ENCODE measurements at regions not wholly inside any gene's neighbourhood (a gene's known extent, or its start where the extent isn't known, plus 50 kb on each side); places are given as distances from the start of the nearest gene placed in this dataset.

GRCh38 chr15:95590533-95591044, 739.9 kb upstream of the NR2F2 start:
- no peaks in the 10 kb centered on the region for H3K36me3 ChIP-seq
- H3K4me1 ChIP-seq: no peaks in the 10 kb centered on the region
- no peak for DNase-seq (ENCODE audit: low spot score in 2 of 2)
- H3K27me3 ChIP-seq: no peaks in the 10 kb centered on the region
- H3K9me3 ChIP-seq: no peaks in the 10 kb centered on the region
- no peak overlapping the region for H3K4me3 ChIP-seq
- no peak overlapping the region for H3K27ac ChIP-seq
- 79% methylated on average over 5 of the region's 5 CpGs for WGBS
- no peak for TF ChIP-seq CTCF (IDR thresholded peaks at IDR 0.05)
- no peak for TF ChIP-seq POLR2AphosphoS5 (IDR thresholded peaks at IDR 0.05)
- TF ChIP-seq POLR2A (IDR thresholded peaks at IDR 0.05): no peak
- no peak for TF ChIP-seq EP300 (IDR thresholded peaks at IDR 0.05)

GRCh38 chr15:95591270-95591669, 739.2 kb upstream of the NR2F2 start:
- Histone ChIP-seq H3K27ac (no peak overlapping the region), H3K4me3 (no peak overlapping the region), H3K9me3 (no peaks in the 10 kb centered on the region), H3K4me1 (no peaks in the 10 kb centered on the region), H3K36me3 (no peaks in the 10 kb centered on the region), H3K27me3 (no peaks in the 10 kb centered on the region)
- 87% methylated on average over 5 of the region's 5 CpGs for WGBS
- TF ChIP-seq POLR2A (IDR thresholded peaks at IDR 0.05): no peak
- no peak for TF ChIP-seq EP300 (IDR thresholded peaks at IDR 0.05)
- no peak for TF ChIP-seq POLR2AphosphoS5 (IDR thresholded peaks at IDR 0.05)
- no peak for TF ChIP-seq CTCF (IDR thresholded peaks at IDR 0.05)
- DNase-seq (ENCODE audit: low spot score in 2 of 2): no peak

GRCh38 chr15:95591886-95592285, 738.6 kb upstream of the NR2F2 start:
- DNase-seq (ENCODE audit: low spot score in 2 of 2): no peak
- Histone ChIP-seq H3K4me3 (no peak overlapping the region), H3K4me1 (no peaks in the 10 kb centered on the region), H3K36me3 (no peaks in the 10 kb centered on the region), H3K27ac (no peak overlapping the region), H3K27me3 (no peaks in the 10 kb centered on the region), H3K9me3 (no peaks in the 10 kb centered on the region)
- WGBS: 73% methylated on average over 3 of the region's 3 CpGs
- TF ChIP-seq CTCF (IDR thresholded peaks at IDR 0.05) (no peak), EP300 (IDR thresholded peaks at IDR 0.05) (no peak), POLR2AphosphoS5 (IDR thresholded peaks at IDR 0.05) (no peak), POLR2A (IDR thresholded peaks at IDR 0.05) (no peak)

GRCh38 chr15:95594496-95594895, 736.0 kb upstream of the NR2F2 start:
- no peaks in the 10 kb centered on the region for H3K36me3 ChIP-seq
- no peak for TF ChIP-seq EP300 (IDR thresholded peaks at IDR 0.05)
- TF ChIP-seq POLR2AphosphoS5 (IDR thresholded peaks at IDR 0.05): no peak
- TF ChIP-seq CTCF (IDR thresholded peaks at IDR 0.05): no peak
- TF ChIP-seq POLR2A (IDR thresholded peaks at IDR 0.05): no peak
- no peak overlapping the region for H3K4me3 ChIP-seq
- 95% methylated on average over 4 of the region's 4 CpGs for WGBS
- H3K27me3 ChIP-seq: no peaks in the 10 kb centered on the region
- no peak overlapping the region for H3K27ac ChIP-seq
- no peaks in the 10 kb centered on the region for H3K9me3 ChIP-seq
- H3K4me1 ChIP-seq: no peaks in the 10 kb centered on the region
- DNase-seq (ENCODE audit: low spot score in 2 of 2): no peak

- Histone ChIP-seq H3K4me3 (no peak overlapping the region), H3K27me3 (no peaks in the 10 kb centered on the region), H3K4me1 (no peaks in the 10 kb centered on the region), H3K27ac (no peak overlapping the region), H3K9me3 (no peaks in the 10 kb centered on the region), H3K36me3 (no peaks in the 10 kb centered on the region)
- no peak for DNase-seq (ENCODE audit: low spot score in 2 of 2)
- TF ChIP-seq POLR2AphosphoS5 (IDR thresholded peaks at IDR 0.05) (no peak), POLR2A (IDR thresholded peaks at IDR 0.05) (no peak), CTCF (IDR thresholded peaks at IDR 0.05) (no peak), EP300 (IDR thresholded peaks at IDR 0.05) (no peak)
These were observed 734.7 kb upstream of the NR2F2 start for GRCh38 chr15:95595759-95596158.

Data from suprapubic skin (tissue), 4 donors.